Esophagus muscularis mucosa (tissue), 4 donors: ENCODE measurements at regions not wholly inside any gene's neighbourhood (a gene's known extent, or its start where the extent isn't known, plus 50 kb on each side); places are given as distances from the start of the nearest gene placed in this dataset.

ENCODE experiments used
- DNase-seq: peaks from one replicate; pipeline ENCODE4 v3.0.0-alpha.2; 2017; ENCODE audit errors: extremely low spot score
- H3K27ac ChIP-seq, 4 donors: fragments of 200-600 bp; sonication (generic); replicated peaks in 1 of 4; 1 replicate in 3 of 4; 2 replicates in 1 of 4; pipeline ENCODE4 v1.5.1; 2016 to 2019; ENCODE audit warnings: mild to moderate bottlenecking in 1 of 4
- H3K27me3 ChIP-seq, 4 donors: fragments of 200-600 bp; sonication (generic); one replicate each; pipeline versions ENCODE4 v1.5.1 to v1.6.0; 2016 to 2019
- H3K36me3 ChIP-seq, 4 donors: fragments of 200-600 bp; sonication (generic); one replicate each; pipeline ENCODE4 v1.5.1; 2016 to 2019
- H3K4me1 ChIP-seq, 4 donors: fragments of 200-600 bp; sonication (generic); one replicate each; pipeline ENCODE4 v1.5.1; 2016 to 2019
- H3K4me3 ChIP-seq, 4 donors: fragments of 200-600 bp; sonication (generic); 1 replicate in 2 of 4; 2 replicates in 2 of 4; pipeline ENCODE4 v1.5.1; 2016 to 2019; ENCODE audit warnings: mild to moderate bottlenecking in 4 of 4, moderate library complexity in 1 of 4
- H3K9me3 ChIP-seq, 4 donors: fragments of 200-600 bp; sonication (generic); 1 replicate in 3 of 4; 2 replicates in 1 of 4; pipeline ENCODE4 v1.5.1; 2016 to 2019
- EP300 ChIP-seq: sonication (generic); formaldehyde crosslinking; IDR thresholded peaks from one replicate; pipeline ENCODE4 v1.6.1; 2017; ENCODE audit warnings: antibody characterized with exemption
- POLR2A ChIP-seq: fragments of 450-650 bp; IDR thresholded peaks from one replicate; pipeline ENCODE4 v1.6.1; 2017; ENCODE audit warnings: antibody characterized with exemption, moderate library complexity, mild to moderate bottlenecking, low read depth
- POLR2AphosphoS5 ChIP-seq, 2 donors: sonication (generic); formaldehyde crosslinking; IDR thresholded peaks; one replicate each; pipeline ENCODE4 v1.6.1; 2017; ENCODE audit warnings: antibody characterized with exemption in 2 of 2
- WGBS: methylation state at CpG from one replicate; pipeline ENCODE4 v1.1.5; 2018; 5-methylcytosine and 5-hydroxymethylcytosine counted together
- intact Hi-C: fragments of 100-400 bp; cut with DNase I; formaldehyde crosslinking; loops from one replicate; pipeline ENCODE4 v1.15.1; 2023
- TF ChIP-seq, protein P1 (sequence below), 3 experiments: fragments of 200-600 bp in 2 of 3; fragments of 450-650 bp in 1 of 3; sonication (generic) in 2 of 3; IDR thresholded peaks; one replicate each; pipeline ENCODE4 v1.5.1; 2017 to 2019; ENCODE audit warnings: antibody characterized with exemption in 3 of 3, mild to moderate bottlenecking in 2 of 3, moderate library complexity in 1 of 3

DNA sequence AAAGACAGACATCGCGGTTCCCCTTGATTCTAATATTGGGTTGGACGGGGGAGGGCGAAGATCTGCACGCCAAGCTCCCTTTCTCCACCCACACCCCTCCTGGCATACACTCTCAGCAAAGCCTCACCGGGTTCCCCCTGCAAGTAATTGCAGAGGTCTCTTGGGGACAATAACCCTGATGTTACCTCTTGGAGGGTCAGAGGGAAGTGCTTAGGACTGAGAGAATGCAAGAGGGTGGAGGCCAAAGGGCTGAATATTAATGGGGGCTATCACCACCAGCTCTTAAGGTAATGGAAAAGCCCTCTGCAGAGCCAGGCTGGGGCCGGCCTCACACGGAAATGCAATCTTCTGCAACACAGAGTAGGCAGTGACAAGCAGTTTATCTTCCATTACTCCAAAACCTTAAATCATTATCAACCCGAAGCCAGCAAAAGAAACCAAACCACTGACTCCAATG is 344.1 kb upstream of the GATB start:
- no peak overlapping the region for H3K4me3 ChIP-seq
- intact Hi-C loops: no loop called here
- no peak overlapping the region for H3K27ac ChIP-seq
- peaks cover 19 to 51% (median 46%) of the 10 kb centered on the region in 4 donors for H3K4me1 ChIP-seq
- peak; percentile 75 for DNase-seq
- H3K36me3 ChIP-seq: no peaks in the 10 kb centered on the region
- no peaks in the 10 kb centered on the region for H3K9me3 ChIP-seq
- no peaks in the 10 kb centered on the region for H3K27me3 ChIP-seq
- TF ChIP-seq, protein P1, sequence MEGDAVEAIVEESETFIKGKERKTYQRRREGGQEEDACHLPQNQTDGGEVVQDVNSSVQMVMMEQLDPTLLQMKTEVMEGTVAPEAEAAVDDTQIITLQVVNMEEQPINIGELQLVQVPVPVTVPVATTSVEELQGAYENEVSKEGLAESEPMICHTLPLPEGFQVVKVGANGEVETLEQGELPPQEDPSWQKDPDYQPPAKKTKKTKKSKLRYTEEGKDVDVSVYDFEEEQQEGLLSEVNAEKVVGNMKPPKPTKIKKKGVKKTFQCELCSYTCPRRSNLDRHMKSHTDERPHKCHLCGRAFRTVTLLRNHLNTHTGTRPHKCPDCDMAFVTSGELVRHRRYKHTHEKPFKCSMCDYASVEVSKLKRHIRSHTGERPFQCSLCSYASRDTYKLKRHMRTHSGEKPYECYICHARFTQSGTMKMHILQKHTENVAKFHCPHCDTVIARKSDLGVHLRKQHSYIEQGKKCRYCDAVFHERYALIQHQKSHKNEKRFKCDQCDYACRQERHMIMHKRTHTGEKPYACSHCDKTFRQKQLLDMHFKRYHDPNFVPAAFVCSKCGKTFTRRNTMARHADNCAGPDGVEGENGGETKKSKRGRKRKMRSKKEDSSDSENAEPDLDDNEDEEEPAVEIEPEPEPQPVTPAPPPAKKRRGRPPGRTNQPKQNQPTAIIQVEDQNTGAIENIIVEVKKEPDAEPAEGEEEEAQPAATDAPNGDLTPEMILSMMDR (IDR thresholded peaks at IDR 0.05): no peak
- no peak for TF ChIP-seq POLR2A
- no peak for TF ChIP-seq POLR2AphosphoS5 (IDR thresholded peaks at IDR 0.05)
- no peak for TF ChIP-seq EP300
- WGBS: 80% methylated on average over 9 of the region's 9 CpGs

DNA sequence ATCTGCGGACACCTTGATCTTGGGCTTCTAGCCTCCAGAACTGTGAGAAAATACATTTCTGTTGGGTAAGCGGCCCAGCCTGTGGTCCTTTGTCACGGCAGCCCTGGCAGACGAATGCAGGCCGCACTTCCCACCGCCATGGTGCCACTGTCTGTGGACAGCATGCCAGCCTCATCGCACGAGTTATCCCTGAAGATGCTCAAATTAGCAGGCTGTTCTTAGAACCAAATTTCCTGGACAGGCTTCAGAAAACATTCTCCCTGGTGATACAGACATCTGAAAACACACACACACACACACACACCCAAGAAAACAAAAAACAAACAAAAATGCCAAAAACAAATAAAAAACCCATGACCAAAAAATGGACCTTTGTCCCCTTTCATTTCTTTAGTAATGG is 343.5 kb upstream of the GATB start:
- H3K9me3 ChIP-seq: no peaks in the 10 kb centered on the region
- H3K4me3 ChIP-seq: no peak overlapping the region
- intact Hi-C loops: no loop called here
- H3K27ac ChIP-seq: no peak overlapping the region
- H3K27me3 ChIP-seq: no peaks in the 10 kb centered on the region
- peak; percentile 78 for DNase-seq
- TF ChIP-seq EP300 (no peak), POLR2AphosphoS5 (IDR thresholded peaks at IDR 0.05) (no peak), POLR2A (no peak)
- TF ChIP-seq, protein P1 (IDR thresholded peaks at IDR 0.05): no peak
- H3K36me3 ChIP-seq: no peaks in the 10 kb centered on the region
- 95% methylated on average over 7 of the region's 8 CpGs for WGBS
- H3K4me1 ChIP-seq: peaks cover 14 to 45% (median 41%) of the 10 kb centered on the region in 4 donors

DNA sequence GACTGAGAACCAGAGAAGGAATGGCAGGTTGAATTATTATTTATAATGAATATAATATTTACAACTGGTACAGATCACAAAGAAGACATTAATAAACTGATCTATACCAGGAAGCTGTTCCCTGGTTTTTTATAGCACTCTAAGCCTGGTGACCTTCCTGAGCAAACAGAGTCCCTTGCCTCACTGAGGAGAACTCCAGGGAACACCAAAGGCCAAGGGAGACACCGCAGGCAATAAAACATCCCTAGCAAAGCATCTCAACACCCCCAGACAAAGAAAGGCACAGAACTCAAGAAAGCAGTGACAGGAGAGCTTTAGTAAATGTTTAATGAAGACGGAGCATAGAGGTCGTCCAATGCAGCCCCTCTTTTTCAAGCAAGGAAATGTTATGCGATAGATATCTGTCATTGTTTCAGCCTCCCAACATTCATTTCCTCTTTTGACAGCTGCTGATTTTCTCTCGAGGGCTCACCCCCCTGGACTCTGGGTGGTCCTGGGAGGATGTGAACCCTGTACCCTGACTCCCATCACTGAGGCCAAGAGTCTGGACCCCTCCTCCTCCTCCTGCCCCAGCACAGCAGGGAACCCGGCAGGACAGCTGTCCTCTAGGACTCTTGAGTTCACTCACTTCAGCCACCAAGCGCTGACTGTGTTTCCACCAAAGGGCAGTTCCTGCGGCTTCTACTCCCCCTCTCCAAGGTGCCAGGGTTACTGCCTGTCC is 342.5 kb upstream of the GATB start:
- 79% methylated on average over 8 of the region's 8 CpGs for WGBS
- TF ChIP-seq, protein P1 (IDR thresholded peaks at IDR 0.05): no peak
- TF ChIP-seq POLR2A (no peak), POLR2AphosphoS5 (IDR thresholded peaks at IDR 0.05) (no peak), EP300 (no peak)
- no peaks in the 10 kb centered on the region for H3K36me3 ChIP-seq
- H3K27me3 ChIP-seq: no peaks in the 10 kb centered on the region
- peaks cover 9 to 39% (median 36%) of the 10 kb centered on the region in 4 donors for H3K4me1 ChIP-seq
- H3K9me3 ChIP-seq: no peaks in the 10 kb centered on the region
- H3K4me3 ChIP-seq: no peak overlapping the region
- peak; percentile 87 for DNase-seq
- intact Hi-C loops: no loop called here
- no peak overlapping the region for H3K27ac ChIP-seq

DNA sequence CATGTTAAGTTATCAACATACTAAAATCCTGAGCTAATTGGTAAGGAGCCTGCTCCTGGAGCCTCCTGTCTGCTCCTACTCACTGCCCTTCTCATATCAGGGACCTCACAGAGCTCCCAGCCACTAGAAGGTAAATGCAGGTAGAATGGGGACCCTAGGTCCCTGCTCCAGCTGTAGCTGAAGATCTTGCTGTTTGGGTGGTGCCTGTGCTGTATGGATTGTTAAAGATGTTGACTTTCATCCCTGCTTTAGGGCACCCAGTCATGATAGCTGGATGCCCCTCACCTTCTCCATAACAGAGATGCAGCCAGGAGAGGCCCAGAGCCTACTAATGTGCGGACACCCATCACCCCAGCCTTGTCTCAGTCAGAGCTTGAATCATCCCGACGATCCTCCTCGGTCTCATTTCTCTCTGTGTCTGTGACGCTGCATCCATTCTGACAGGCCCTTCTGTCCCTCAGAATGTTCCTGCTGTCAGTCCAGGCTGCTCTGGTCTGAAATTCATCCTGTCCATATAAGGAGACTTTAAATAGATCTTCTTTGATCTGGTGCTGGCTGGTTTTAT is 341.7 kb upstream of the GATB start:
- Histone ChIP-seq H3K27me3 (no peaks in the 10 kb centered on the region), H3K36me3 (no peaks in the 10 kb centered on the region), H3K4me1 (peaks cover 9 to 39% (median 36%) of the 10 kb centered on the region in 4 donors), H3K9me3 (no peaks in the 10 kb centered on the region), H3K27ac (no peak overlapping the region), H3K4me3 (no peak overlapping the region)
- intact Hi-C loops: no loop called here
- TF ChIP-seq POLR2A (no peak), EP300 (no peak), POLR2AphosphoS5 (IDR thresholded peaks at IDR 0.05) (no peak)
- TF ChIP-seq, protein P1 (IDR thresholded peaks at IDR 0.05): no peak
- peak; percentile 88 for DNase-seq
- WGBS: 81% methylated on average over 5 of the region's 5 CpGs
